ENCODE measurements at regions not wholly inside any gene's neighbourhood (a gene's known extent, or its start where the extent isn't known, plus 50 kb on each side); places are given as distances from the start of the nearest gene placed in this dataset.
A peak's percentile ranks its signal among the peaks of the same experiment; 100 is the strongest.

- DNase-seq (ENCODE audit: low read depth in 2 of 2) = no peak
Observed at GRCh38 chr19:31092274-31092673, 257.0 kb downstream of the TSHZ3 start.

DNA sequence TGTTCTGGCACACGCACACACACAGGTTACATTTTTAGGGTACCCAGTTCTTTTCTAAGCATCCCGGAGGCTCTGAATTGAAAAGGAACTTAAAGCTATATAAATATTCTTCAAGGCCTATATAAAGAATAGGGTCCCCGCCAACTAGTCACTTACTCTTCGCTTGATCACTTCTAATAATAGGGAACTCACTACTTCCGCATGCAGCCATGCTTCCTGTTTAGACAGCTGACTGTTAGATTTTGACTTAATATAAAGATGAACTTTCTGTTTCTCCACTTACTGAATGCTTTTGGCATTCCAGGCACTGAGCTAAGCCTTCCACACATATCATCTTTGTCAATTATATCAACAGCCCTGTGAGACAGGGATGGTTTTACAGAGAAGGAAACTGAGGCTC, 259.6 kb downstream of the TSHZ3 start:
- DNase-seq (ENCODE audit: low read depth in 2 of 2) = no peak

DNA sequence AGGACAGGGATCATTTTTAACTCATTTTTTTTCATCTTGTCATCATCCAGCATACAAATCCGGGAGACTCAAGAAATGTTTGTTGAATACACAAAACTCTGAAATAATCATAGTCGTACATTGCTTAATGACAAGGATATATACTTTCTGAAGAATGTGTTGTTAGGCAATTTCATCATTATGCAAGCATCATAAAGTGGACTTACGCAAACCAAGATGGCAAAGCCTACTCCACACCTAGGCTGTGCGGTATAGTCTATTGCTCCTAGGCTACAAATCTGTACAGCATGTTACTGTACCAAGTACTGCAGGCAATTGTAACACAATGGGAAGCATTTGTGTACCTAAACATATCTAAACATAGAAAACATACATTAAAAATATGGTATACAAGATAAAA, 264.1 kb downstream of the TSHZ3 start:
- DNase-seq (ENCODE audit: low read depth in 2 of 2) = no peak

- no peak for DNase-seq (ENCODE audit: low read depth in 2 of 2)
Observed at GRCh38 chr19:31083105-31083504, 266.1 kb downstream of the TSHZ3 start.

- DNase-seq (ENCODE audit: low read depth in 2 of 2) = no peak
Observed at GRCh38 chr19:31075146-31075655, 274.0 kb downstream of the TSHZ3 start.

DNA sequence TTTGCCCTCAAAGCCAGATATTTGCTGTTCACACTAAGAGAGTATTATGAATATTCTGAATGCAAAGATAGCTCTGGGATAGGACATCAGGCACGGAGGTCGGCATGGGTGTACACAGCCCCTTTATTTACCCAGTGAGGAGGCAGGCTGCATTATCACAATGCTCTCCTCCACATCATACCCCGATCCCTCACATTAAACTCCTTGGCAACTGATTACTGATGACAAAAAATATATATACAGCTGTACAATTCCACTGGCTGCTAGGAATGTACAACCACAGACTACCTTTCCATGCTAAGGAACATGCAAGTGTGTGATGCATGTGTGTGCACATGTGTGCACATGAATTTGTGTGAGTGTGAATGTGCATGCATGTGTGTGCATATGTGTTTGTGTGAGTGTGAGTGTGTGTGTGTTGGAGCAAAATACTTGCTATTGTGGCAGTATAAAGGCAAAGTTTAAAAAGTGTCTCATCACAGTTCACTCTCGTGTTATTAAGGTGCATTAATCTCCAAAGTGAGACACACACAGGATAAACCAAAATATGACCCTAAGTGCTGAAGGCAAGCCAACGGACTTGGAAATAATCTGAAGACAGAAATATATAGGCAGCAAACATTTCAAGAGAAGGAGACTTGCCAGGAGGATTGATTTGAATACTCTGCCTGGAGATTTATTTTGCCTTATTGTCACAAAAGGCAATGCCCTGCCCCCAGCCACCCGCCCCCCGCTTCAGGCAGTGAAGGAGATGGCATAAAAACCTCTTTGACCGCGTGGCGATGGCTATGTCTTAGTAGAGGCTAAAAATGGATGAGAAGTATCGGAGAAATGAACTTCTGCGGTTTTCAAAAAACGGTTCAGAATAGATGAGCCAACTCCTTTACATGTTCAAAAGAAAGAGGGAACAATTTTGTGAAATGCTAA, 274.8 kb downstream of the TSHZ3 start:
- no peak for DNase-seq (ENCODE audit: low read depth in 2 of 2)

DNA sequence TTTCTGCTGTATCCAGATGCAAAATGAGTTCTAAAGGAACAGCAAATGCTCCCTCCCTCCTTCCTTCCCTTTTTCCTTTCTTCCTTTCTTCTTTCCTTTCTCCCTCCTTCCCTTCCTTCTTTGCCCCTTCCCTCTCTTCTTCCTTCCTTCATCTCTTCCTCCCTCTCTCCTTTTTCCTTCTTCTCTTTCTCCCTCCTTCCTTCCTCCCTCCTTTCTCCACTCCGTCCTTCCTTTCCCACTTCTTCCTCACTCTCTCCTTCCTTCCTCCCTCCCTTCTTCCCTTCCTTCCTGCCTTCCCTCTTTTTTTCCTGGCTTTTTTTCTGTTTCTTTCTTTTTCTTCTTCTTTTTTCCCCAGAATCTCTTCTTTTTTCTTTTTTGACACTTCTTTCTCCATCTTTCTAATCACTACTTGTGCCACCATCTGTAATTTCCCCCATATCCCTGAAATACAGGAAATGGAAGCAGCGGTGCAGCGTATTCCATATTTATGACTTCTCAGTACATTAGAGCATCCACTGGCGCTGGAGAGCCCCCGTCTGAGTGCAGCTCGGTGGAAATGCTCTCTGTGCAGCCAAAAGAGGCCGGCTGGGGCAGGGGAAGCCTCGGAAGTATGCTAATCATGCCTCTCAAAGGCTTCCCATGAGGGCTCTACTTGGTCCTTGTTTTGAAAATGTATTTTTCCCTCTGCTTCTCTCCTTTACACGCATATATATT, 275.6 kb downstream of the TSHZ3 start:
- DNase-seq (ENCODE audit: low read depth in 2 of 2) = no peak

DNA sequence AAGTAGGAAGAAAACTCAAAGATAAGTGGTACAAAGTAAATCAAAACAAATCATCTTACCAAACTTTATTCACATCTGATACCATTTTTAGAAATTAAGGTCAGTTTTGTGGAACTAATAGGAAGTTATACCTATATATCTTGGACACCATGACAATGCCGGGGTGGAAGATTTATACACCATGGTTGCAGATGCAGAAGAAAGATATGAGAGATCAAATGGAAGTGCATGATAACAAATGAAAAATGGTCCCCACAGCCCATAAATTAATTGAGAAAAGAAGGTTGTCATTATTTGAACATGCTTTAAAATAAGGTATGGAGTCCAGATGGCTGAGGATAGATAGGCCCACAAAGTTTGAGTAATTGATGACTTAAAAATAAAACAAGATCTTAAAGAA, 276.8 kb downstream of the TSHZ3 start:
- no peak for DNase-seq (ENCODE audit: low read depth in 2 of 2)

DNA sequence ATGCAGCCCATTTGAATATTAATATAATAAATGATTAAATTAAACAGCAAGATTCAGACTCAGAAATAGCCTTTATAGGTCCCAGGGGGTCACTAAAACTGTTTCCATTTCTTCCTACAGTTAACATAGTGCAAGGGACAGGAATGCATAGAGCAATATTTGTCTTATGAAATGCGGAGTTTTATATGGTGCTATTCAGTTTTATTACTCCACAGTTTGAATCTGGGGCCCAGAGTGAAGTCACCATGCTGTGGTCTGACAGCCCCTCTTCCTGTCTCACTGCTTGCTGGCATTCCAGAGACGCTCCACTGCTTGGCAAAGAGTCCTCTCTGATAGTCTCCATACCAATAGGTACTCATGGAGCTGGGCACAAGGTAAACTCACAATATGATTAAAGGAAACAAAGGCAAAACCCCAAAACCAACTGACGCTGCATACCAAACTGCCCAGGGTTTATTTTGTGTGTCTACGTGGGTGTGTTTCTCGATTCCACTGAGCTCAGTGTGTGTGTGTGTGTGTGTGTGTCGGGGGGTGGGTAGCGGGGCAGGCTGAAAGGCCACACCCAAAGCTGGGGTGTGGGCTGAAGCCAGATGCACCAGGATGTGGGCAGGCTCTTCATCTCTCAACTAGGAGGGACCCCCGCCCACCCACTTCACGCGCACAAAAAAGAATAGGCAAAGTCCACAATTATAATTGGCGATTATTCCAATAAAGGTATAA, 277.9 kb downstream of the TSHZ3 start:
- DNase-seq (ENCODE audit: low read depth in 2 of 2) = no peak

GRCh38 chr19:31070146-31071065, 278.8 kb downstream of the TSHZ3 start:
- DNase-seq (ENCODE audit: low read depth in 2 of 2) = no peak

GRCh38 chr19:31068268-31068667, 281.0 kb downstream of the TSHZ3 start:
- DNase-seq (ENCODE audit: low read depth in 2 of 2) = no peak

DNA sequence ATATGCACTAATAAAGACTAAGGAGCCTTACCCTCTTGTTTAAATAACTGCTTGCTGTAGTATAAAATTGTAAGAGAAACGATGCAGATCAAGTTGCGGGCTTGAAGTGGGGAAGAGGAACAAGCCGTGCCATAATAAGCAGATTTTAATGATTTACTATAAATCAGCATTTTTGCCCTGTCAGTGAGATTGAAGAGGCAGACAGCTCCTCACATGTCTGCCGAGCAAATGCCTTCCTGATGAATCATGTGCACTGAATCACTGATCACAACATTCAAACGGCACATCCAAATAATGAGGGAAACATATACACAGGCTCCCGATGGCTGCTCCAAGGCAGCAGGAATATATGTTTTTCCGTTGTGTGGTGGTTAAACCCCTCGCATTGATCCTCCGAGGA, 282.9 kb downstream of the TSHZ3 start:
- DNase-seq (ENCODE audit: low read depth in 2 of 2) = no peak

GRCh38 chr19:31064491-31064890, 284.7 kb downstream of the TSHZ3 start:
- no peak for DNase-seq (ENCODE audit: low read depth in 2 of 2)

- DNase-seq (ENCODE audit: low read depth in 2 of 2) = no peak
Observed at GRCh38 chr19:31058676-31059340, 290.4 kb downstream of the TSHZ3 start.

- DNase-seq (ENCODE audit: low read depth in 2 of 2) = no peak
Observed at GRCh38 chr19:31057476-31057875, 291.8 kb downstream of the TSHZ3 start.

- DNase-seq (ENCODE audit: low read depth in 2 of 2) = no peak
Observed at GRCh38 chr19:31055454-31055853, 293.8 kb downstream of the TSHZ3 start.

- peak in 1 of 2 experiments; percentile 2 for DNase-seq (ENCODE audit: low read depth in 2 of 2)
Observed at GRCh38 chr19:31054430-31054829, 294.8 kb downstream of the TSHZ3 start.

DNA sequence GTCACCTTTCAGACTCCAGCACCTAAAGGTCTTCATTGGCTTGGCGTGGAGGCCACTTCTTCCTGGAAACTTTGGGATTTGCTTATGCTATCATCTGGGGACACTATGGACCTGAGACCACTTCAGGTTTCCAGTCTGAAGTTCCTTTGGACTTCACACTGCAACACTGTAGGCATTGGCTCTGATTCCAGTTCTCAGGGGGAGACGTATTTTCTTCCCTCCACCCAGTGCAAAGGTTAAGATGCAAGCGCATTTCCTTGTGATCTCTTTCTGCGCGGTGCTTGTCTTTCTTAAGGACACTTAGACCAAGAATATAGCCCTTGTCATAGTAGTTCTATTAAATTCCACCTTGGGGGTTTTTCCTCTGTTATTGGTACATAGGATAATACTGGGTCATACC, 299.8 kb downstream of the TSHZ3 start:
- no peak for DNase-seq (ENCODE audit: low read depth in 2 of 2)

GRCh38 chr19:31046024-31046423, 303.2 kb downstream of the TSHZ3 start:
- DNase-seq (ENCODE audit: low read depth in 2 of 2) = no peak

- no peak for DNase-seq (ENCODE audit: low read depth in 2 of 2)
Observed at GRCh38 chr19:31041461-31041860, 307.8 kb downstream of the TSHZ3 start.

- no peak for DNase-seq (ENCODE audit: low read depth in 2 of 2)
Observed at GRCh38 chr19:31039151-31039550, 310.1 kb downstream of the TSHZ3 start.

All from stimulated activated CD4-positive, alpha-beta T cell treated with anti-CD3 and anti-CD28 coated beads, Interleukin-12 subunit alpha, Interleukin-12 subunit beta, amount 100 ng/mL, for 24 hours (primary cell).